Smooth muscle cell (in vitro differentiated cells): ENCODE measurements at regions not wholly inside any gene's neighbourhood (a gene's known extent, or its start where the extent isn't known, plus 50 kb on each side); places are given as distances from the start of the nearest gene placed in this dataset.

Experiments
- DNase-seq: peaks from one replicate; lab custom pipeline; 2025; ENCODE audit not compliant: unreplicated experiment; lab: John Stamatoyannopoulos, UW
- H2AFZ ChIP-seq: fragments of 200-600 bp; sonication (generic); 2 replicates; pipeline ENCODE4 v1.6.0; 2016; ENCODE audit warnings: antibody characterized with exemption, low read depth, mild to moderate bottlenecking
- H3F3A ChIP-seq: fragments of 200-600 bp; sonication (generic); 2 replicates; pipeline ENCODE4 v1.6.0; 2017; ENCODE audit warnings: antibody characterized with exemption, low read depth
- H3K27ac ChIP-seq: fragments of 200-600 bp; sonication (generic); 2 replicates; pipeline ENCODE4 v1.5.1; 2016; ENCODE audit warnings: low read depth, mild to moderate bottlenecking
- H3K27me3 ChIP-seq: fragments of 200-600 bp; sonication (generic); 2 replicates; pipeline ENCODE4 v1.6.1; 2016; ENCODE audit warnings: low read depth, mild to moderate bottlenecking
- H3K36me3 ChIP-seq: fragments of 200-600 bp; sonication (generic); 2 replicates; pipeline ENCODE4 v1.5.1; 2016; ENCODE audit warnings: low read depth
- H3K4me1 ChIP-seq: fragments of 200-600 bp; sonication (generic); 2 replicates; pipeline ENCODE4 v1.5.1; 2016; ENCODE audit warnings: low read depth
- H3K4me2 ChIP-seq: fragments of 200-600 bp; sonication (generic); 2 replicates; pipeline ENCODE4 v1.6.0; 2016; ENCODE audit warnings: mild to moderate bottlenecking
- H3K4me3 ChIP-seq: fragments of 200-600 bp; sonication (generic); 2 replicates; pipeline ENCODE4 v1.5.1; 2016; ENCODE audit warnings: mild to moderate bottlenecking
- H3K79me2 ChIP-seq: fragments of 200-600 bp; sonication (generic); 2 replicates; pipeline ENCODE4 v1.6.0; 2016; ENCODE audit warnings: low read depth, mild to moderate bottlenecking
- H3K9ac ChIP-seq: fragments of 200-600 bp; sonication (generic); 2 replicates; pipeline ENCODE4 v1.6.0; 2016; ENCODE audit warnings: low read depth
- H3K9me3 ChIP-seq: fragments of 200-600 bp; sonication (generic); replicated peaks from 2 replicates; pipeline ENCODE4 v1.5.1; 2016; ENCODE audit warnings: low read depth
- H4K20me1 ChIP-seq: fragments of 200-600 bp; sonication (generic); 2 replicates; pipeline ENCODE4 v1.6.0; 2016; ENCODE audit warnings: low read depth
- CTCF ChIP-seq: fragments of 200-600 bp; sonication (generic); IDR thresholded peaks from 2 replicates; pipeline ENCODE4 v1.5.1; 2017; ENCODE audit warnings: borderline replicate concordance, mild to moderate bottlenecking, antibody characterized with exemption; ENCODE audit not compliant: insufficient read depth, poor library complexity, severe bottlenecking
- WGBS: methylation state at CpG from one replicate; pipeline ENCODE4 v1.1.7; 2016; ENCODE audit warnings: low lambda C conversion rate; 5-methylcytosine and 5-hydroxymethylcytosine counted together

GRCh38 chr6:165820407-165820806, 157.4 kb upstream of the PDE10A start:
- no peak overlapping the region for H3K4me2 ChIP-seq
- no peaks in the 10 kb centered on the region for H3K79me2 ChIP-seq
- H2AFZ ChIP-seq, result no peak overlapping the region
- H3K36me3 ChIP-seq, result no peaks in the 10 kb centered on the region
- H3F3A ChIP-seq, result no peaks in the 10 kb centered on the region
- H3K9me3 ChIP-seq, result no peaks in the 10 kb centered on the region
- no peaks in the 10 kb centered on the region for H4K20me1 ChIP-seq
- no peak overlapping the region for H3K27ac ChIP-seq
- H3K4me1 ChIP-seq, result peaks cover 9% of the 10 kb centered on the region
- H3K9ac ChIP-seq, result no peak overlapping the region
- H3K4me3 ChIP-seq, result no peak overlapping the region
- WGBS, result 35% methylated on average over 4 of the region's 4 CpGs
- no peak for TF ChIP-seq CTCF
- DNase-seq, result no peak
- peaks cover 42% of the 10 kb centered on the region for H3K27me3 ChIP-seq

- peaks cover 42% of the 10 kb centered on the region for H3K27me3 ChIP-seq
- no peaks in the 10 kb centered on the region for H3K36me3 ChIP-seq
- peaks cover 9% of the 10 kb centered on the region for H3K4me1 ChIP-seq
- 70% methylated on average over 21 of the region's 21 CpGs for WGBS
- no peak overlapping the region for H3K27ac ChIP-seq
- H2AFZ ChIP-seq, result no peak overlapping the region
- H3K9me3 ChIP-seq, result no peaks in the 10 kb centered on the region
- H3K9ac ChIP-seq, result no peak overlapping the region
- DNase-seq, result no peak
- H3K4me3 ChIP-seq, result no peak overlapping the region
- H3K79me2 ChIP-seq, result no peaks in the 10 kb centered on the region
- TF ChIP-seq CTCF, result no peak
- H3F3A ChIP-seq, result no peaks in the 10 kb centered on the region
- H3K4me2 ChIP-seq, result no peak overlapping the region
- H4K20me1 ChIP-seq, result no peaks in the 10 kb centered on the region
Observed at GRCh38 chr6:165819394-165819793, 156.4 kb upstream of the PDE10A start.

- Histone ChIP-seq H3K79me2 (no peaks in the 10 kb centered on the region), H3K4me2 (no peak overlapping the region), H3K4me3 (no peak overlapping the region), H3K27me3 (peaks cover 42% of the 10 kb centered on the region), H3F3A (no peaks in the 10 kb centered on the region), H3K9me3 (no peaks in the 10 kb centered on the region), H3K36me3 (no peaks in the 10 kb centered on the region), H3K27ac (no peak overlapping the region), H4K20me1 (no peaks in the 10 kb centered on the region), H3K9ac (no peak overlapping the region), H2AFZ (no peak overlapping the region), H3K4me1 (peaks cover 9% of the 10 kb centered on the region)
- no peak for TF ChIP-seq CTCF
- 63% methylated on average over 4 of the region's 4 CpGs for WGBS
- no peak for DNase-seq
Observed at GRCh38 chr6:165818200-165818599, 155.2 kb upstream of the PDE10A start.

GRCh38 chr6:165817771-165818170, 154.7 kb upstream of the PDE10A start:
- H3K36me3 ChIP-seq, result no peaks in the 10 kb centered on the region
- no peak overlapping the region for H3K4me3 ChIP-seq
- peaks cover 42% of the 10 kb centered on the region for H3K27me3 ChIP-seq
- H4K20me1 ChIP-seq, result no peaks in the 10 kb centered on the region
- TF ChIP-seq CTCF, result no peak
- 89% methylated on average over 7 of the region's 7 CpGs for WGBS
- H3K4me2 ChIP-seq, result no peak overlapping the region
- no peaks in the 10 kb centered on the region for H3F3A ChIP-seq
- no peak overlapping the region for H3K27ac ChIP-seq
- H3K9ac ChIP-seq, result no peak overlapping the region
- no peaks in the 10 kb centered on the region for H3K9me3 ChIP-seq
- peaks cover 9% of the 10 kb centered on the region for H3K4me1 ChIP-seq
- no peak overlapping the region for H2AFZ ChIP-seq
- DNase-seq, result no peak
- H3K79me2 ChIP-seq, result no peaks in the 10 kb centered on the region
